ENCODE measurements at regions not wholly inside any gene's neighbourhood (a gene's known extent, or its start where the extent isn't known, plus 50 kb on each side); places are given as distances from the start of the nearest gene placed in this dataset.
"Not testable (repeated sequence)": the region's sequence is repeated elsewhere in the genome, so short reads cannot be mapped to it uniquely, and the experiment has no call there.

DNA sequence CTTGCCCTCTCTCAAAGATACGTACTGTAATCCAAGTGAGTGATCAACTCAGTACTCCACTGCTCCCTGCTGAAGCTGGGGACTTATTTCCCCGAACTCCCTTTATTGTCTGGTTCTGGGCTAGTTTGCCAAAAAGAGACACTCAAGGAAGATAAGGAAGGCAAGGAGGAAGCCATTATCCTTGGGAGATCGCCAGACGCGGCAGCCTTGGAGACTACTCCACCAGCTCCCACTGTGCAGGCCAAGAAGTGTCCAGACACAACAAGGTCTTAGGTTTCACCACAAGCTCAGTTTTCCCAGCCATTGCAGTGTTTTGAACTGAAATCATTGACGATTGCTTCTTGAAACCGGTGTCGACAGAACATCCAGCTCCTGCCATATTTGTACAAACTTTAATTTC is 439.6 kb upstream of the UBE2E3 start:
- DNase-seq (ENCODE audit: low spot score): no peak

DNA sequence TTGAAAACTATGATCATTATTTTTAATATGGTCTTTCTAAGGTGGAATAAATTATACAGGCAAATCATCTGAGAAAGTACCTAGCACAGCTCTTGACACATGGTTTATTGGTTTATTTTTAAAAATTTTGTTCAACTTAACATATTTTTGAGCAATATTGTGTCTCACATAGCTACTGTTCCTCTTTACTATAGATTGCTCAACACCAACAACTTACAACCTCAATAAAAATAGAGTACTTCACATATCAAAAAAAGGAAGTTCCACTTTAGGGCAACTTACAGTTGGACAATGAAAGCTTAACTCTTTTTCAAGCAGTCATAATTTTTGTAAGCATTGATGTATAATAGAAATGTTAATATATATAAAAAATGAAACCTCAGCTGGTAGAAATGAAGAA is 440.9 kb upstream of the UBE2E3 start:
- no peak for DNase-seq (ENCODE audit: low spot score)

DNA sequence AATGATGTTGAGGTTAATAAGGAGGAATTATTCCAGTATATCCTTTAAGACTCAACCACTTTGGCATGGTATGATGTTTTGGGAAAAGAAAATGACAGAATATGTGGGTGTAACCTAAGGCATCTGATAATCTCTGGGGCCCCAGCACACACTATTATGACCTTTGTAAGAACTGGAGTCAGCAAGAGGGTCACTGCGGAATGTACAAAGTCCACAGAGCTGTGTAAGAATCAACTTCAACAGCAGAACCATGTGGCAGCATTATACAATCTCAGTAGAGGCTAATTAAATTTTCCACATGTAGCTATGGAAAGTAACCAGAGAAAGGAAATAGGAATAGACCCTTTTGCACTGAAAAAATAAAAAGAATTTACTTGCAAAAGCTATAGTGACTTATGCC is 445.1 kb upstream of the UBE2E3 start:
- no peak for DNase-seq (ENCODE audit: low spot score)

DNA sequence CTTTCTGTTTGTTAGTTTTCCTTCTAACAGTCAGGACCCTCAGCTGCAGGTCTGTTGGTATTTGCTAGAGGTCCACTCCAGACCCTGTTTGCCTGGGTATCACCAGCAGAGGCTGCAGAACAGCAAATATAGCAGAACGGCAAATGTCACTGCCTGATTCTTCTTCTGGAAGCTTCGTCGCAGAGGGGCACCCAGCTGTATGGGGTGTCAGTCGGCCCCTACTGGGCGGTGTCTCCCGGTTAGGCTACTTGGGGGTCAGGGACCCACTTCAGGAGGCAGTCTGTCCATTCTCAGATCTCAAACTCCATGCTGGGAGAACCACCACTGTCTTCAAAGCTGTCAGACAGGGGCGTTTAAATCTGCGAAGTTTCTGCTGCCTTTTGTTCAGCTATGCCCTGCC is 448.6 kb upstream of the UBE2E3 start:
- DNase-seq (ENCODE audit: low spot score): not testable (repeated sequence)

DNA sequence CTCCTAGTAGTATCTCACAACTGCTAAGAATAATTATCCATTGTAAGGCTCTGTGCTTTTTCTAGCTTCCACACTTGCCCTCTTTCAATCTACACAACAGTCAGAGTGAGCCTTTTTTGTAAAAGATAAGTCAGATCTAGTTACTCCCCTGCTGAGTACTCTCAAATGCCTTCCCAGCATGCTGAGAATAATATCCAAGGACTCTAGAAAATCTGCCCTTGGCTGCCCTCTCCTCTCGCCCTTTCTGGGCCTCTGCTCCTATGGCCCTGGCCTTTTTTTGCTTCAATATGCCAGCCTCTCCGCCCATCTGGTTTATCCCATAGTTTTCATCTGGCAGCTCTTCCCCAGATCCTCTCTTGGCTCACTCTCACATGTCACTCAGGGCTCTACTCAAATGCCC is 455.9 kb upstream of the UBE2E3 start:
- DNase-seq (ENCODE audit: low spot score): no peak

DNA sequence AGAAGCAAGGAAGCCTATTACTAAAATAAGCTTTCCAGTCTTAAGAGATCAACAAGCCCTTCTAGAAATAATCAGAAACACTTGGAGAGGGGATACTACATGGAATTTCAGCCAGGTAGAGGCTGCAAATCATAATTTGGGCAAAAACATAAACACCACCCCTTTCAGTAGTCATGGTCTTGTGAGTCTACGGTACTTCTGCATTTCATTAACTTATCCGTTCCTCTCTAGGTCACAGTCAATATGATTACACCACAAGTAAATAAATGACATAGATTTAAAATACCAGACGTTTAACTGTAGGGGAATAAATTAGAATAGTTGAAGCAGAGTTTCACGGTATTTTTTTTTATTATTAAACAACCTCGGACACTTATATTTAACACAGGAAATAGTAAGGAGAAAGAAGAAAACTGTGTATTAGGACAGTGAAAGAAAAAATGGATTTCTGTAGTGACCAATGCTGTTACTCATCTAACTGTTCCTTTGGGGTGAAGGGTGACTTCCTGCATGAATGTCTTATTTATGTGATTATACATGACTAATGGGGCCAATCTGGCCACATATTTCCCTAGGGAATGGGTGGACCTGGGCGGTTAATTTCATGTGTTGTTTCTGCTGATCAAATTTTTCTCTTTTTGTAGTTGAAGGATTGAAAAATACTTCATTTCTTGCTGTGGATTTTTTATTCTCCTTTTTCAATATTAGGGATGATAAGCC is 456.6 kb upstream of the UBE2E3 start:
- no peak for DNase-seq (ENCODE audit: low spot score)

DNA sequence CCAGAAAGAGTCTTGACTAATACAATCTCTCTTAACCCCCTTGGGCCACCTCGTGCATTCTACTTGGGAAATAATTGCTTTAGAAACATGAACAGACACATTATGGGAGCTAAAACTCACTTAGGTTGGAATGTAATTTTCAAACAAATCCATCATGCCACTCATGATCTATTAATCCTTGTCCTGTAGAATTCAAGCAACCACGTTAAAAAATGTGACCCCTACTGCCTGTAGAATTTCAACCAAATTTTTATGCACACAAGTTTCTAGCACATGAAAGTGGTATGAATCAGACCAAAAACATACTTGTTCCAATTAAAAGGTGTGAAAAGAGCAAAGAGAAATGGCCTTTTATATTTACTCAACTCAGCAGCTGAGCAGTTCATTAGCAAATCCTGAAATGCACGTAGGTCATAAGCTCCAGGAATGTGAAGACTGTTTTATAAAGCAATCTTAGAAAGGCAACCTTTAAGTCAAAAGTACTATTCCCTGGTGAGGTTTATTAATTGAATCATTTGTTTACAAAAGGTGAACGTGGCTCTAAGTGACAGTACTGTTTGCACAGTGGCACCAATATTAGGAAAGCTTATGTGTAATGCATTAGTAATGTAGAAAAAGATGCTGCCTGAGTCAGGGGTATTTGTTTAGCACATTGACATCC is 459.4 kb upstream of the UBE2E3 start:
- no peak for DNase-seq (ENCODE audit: low spot score)

DNA sequence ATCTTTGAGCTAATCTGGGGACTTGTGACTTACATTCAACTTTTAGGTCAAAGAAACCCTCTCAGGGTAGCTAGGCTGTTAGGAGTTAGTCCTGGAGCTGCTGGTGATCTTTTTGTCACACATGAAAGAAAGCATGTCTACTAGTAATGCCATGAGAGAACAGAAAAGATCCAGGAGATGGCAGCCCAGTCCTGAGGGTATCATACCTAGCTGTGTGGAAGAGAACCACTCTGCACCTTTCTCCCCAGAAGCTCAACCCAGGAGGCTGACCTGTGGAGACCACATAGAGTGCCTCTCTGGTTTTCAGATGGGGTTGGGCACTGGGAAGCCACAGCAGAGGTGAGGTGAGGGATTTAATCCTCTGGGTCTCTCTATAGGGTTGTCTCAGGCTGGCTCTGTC is 460.2 kb upstream of the UBE2E3 start:
- DNase-seq (ENCODE audit: low spot score): peak; percentile 7

DNA sequence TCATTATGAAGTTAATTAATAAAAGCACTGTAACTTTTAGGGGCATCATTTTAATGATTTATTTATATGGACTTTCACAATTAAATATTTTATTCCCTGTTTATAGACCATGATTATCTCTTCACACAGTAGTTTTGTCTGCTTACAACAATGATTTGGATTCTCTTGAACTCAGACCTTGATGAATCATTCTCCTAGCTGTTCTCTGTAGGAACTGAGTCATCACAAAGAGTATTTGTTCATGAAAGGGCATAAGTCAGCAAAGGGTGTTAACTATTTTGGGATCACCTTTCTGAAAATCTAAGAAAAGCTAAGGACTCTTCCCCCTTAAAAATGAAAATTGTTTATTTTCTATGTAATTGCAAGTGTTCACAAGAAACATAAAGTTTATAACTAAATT is 461.1 kb upstream of the UBE2E3 start:
- no peak for DNase-seq (ENCODE audit: low spot score)

DNA sequence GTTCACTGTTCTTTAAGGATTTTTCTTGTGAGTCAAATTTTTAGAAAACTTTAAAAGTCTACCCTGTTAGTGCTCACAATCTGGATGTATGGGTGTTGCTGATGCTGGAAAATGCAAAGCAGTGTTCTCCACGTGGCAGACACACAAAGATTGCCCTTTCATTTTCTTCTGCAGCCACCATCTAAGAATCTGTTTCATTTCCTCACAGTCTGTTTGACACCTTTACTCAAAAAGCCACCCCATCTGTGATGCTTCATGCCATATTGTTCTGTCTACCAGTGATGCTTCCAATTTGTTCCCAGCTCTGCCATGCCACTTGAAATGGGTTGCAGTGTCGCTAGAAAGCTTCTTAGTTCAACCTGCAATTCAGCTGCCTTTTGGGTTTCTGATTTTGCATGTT is 464.2 kb upstream of the UBE2E3 start:
- no peak for DNase-seq (ENCODE audit: low spot score)

DNA sequence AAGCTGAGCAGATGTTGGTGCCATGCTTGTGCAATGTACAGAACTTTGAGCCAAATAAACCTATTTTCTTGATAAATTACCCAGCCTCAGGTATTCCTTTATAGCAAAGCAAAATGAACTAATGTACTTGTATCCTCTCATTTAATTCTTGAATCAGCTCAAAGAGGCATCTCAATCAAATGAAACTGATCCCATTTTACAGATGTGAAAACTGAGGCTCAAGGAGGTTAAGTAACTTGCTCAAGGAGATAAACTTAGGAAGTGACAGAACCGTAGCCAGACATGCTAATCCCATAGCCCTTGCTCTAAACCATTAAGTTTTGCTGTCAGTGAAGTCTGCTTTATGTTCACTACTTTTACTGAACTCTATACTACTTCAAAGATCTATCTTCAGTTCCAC is 467.0 kb upstream of the UBE2E3 start:
- no peak for DNase-seq (ENCODE audit: low spot score)

DNA sequence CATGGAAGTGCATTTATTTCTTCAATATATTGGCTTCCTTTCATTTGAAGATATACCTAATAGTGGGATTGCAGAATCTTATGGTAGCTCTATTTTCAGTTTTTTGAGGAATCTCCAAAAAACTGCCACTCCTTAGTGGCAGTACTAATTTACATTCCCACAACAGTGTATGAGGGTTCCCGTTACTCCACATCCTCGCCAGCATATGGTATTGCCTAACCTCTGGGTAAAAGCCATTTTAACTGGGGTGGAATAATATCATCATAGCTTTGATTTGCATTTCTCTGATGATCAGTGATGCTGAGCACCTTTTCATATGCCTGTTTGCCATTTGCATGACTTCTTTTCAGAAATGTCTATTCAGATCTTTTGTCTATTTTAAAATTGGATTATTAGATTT is 471.9 kb upstream of the UBE2E3 start:
- DNase-seq (ENCODE audit: low spot score): no peak

DNA sequence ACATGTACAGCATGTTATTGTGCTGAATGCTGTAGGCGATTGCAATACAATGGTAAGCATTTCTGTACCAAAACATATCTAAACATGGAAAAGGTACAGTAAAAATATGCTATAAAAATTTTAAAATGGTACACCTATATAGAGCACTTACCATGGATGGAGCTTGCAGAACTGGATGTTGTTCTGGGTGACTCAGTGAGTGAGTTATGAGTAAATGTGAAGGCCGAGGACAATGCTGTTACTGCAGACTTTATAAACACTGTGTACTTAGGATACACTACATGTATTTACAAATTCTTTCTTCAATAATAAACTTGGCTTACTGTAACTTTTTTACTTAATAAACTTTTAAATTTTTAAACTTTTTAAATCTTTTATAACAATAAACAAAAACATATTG is 473.4 kb upstream of the UBE2E3 start:
- DNase-seq (ENCODE audit: low spot score): no peak

DNA sequence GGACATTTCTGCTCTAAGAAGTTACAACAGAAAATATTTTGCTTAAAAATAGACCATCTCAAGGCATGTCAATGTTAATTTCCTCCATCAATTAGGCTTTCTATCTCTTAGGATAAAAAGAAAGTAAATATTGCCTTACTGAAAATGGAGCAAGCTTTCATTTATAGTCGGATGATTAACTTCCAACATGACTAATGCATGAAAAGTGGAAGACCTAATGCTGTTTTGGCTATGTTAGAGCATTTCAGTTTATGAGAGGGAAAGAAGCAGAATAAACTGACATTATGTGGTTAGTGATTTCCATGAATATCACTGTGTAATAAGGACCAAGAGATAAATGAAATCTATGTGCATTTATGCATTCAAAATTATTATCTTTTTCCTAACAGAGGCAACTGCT is 475.2 kb upstream of the UBE2E3 start:
- DNase-seq (ENCODE audit: low spot score): no peak

DNA sequence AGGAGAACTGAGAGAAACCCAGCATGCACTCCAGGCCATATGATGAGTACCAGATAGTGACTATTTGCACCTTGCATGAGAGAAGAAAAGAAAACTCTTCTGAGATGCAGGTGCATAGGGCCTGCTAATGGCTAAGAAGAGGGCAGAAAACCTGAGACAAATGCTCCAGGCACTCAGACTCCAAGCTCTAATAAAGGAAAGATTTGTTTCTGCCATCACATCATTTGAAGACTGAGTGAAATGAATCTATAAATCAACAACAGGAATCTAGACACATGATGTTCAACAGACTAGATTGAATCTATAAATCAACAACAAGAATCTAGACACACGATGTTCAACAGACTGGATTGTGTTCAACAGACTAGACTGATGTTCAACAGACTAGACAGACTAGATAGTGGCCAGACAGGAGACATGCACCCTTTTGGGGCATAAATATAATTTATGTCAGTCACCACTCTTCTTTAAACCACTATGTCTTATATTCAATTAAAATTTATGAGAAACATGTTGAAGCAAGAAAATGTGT is 482.7 kb upstream of the UBE2E3 start:
- DNase-seq (ENCODE audit: low spot score): no peak

DNA sequence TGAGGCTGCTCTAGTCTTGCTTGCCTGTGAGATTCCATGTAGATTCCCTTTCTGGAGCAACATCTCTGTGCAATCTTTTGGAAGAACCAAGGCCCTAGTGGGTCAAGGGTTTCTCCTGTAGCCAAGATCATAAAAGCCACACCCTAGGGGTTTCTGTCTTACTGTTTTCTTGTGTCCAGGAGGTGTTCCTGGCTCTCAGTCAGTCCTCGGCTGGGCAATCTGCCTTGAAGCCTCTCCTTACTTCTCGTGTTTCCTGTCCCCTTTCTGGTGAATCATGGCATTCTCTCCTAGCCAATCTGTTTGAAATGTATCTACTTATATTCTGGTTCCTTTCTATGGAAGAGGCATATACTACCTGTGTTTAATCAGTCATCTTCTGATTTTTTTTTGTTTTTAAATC is 484.8 kb upstream of the UBE2E3 start:
- no peak for DNase-seq (ENCODE audit: low spot score)

DNA sequence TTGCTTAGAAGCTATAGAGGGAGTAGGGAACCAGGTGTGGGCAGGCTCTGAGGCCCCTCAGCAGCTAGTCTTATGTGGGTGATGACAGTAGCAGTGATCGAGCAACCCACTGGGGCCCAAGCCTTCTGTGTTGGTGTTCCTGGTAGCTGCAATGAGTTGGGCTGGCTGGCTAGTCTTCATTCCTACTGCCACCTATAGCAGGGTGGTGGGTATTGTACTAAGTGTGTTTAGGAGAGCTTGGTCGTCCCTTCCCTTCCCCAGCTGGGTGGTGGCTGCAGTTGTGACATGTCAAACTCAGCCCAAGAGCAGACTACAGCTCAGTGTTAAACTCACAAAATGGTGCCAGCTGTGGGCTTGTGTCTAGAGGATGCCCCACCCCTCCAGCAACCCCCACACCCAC is 486.1 kb upstream of the UBE2E3 start:
- no peak for DNase-seq (ENCODE audit: low spot score)

DNA sequence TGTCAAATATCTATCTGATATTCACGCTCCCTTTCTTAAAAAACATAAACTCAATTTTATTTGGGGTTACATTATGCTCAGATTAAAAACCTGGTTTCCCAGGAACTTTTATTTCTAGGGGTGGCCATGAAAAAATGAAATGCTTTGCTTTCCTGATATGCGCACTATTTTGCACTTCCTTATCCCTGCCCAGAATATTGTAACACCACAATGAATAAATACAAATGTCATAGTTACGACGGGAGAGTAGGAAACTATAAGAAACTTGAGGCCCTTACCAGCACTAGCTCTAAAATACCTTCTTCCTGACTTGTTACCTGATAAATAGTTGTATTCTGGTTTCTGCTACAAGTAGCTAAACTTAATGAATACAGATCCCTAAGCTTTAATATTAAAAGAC is 475.6 kb upstream of the CWC22 start:
- DNase-seq (ENCODE audit: low spot score): no peak

DNA sequence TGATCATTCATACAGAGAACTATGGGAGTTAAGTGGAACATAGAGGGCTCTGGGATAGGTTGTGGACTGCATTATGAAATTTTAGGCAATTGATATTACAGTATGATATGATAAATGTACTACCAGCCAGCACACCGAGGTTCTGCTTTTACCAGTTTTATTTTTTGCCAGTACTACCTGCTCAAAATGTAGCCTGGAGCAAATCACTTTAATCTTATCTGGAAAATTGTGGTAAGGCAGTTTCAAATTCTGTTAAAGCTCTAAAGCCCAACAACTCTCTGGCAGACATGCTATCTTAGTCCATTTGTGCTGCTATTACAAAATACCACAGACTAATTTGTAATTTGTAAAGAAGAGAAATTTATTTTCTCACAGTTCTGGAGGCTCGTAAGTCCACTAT is 474.9 kb upstream of the CWC22 start:
- DNase-seq (ENCODE audit: low spot score): no peak

DNA sequence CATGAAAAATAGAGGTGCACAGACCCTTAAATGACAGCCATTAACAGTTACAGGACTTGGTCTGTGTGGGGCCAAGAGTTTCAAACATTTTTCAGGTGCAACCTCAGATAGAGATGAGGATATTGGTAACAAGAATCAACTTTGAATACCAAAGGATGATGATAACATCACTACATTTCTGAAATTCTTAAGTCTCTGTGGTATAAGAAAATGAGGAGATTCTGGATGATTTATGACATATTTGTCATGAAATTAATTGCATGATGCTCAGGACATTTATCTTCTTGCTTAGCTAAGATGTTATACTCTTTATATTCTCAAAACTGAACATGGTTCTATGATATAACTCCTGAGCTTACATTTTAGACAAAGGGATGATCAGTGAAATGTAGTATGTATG is 471.8 kb upstream of the CWC22 start:
- DNase-seq (ENCODE audit: low spot score): no peak

DNA sequence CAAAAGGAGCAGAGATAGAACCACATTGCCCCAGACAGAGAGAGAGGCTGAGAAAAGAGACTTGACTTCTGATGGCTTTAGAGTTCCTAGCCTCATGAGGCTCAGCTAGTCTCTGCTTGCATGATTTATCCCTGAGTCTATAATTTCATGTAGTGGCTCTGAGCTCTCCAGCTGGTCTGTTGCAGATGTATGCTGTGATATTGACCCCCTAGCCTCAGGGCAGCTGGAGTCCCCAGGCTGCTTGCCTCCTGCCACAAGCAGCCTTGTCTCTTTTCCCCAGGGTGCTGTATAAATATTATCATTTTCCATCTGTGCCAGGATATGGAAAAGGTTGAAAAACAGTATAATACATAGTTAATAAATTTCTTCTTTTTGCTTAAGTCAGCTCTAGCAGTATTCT is 467.6 kb upstream of the CWC22 start:
- DNase-seq (ENCODE audit: low spot score): no peak

DNA sequence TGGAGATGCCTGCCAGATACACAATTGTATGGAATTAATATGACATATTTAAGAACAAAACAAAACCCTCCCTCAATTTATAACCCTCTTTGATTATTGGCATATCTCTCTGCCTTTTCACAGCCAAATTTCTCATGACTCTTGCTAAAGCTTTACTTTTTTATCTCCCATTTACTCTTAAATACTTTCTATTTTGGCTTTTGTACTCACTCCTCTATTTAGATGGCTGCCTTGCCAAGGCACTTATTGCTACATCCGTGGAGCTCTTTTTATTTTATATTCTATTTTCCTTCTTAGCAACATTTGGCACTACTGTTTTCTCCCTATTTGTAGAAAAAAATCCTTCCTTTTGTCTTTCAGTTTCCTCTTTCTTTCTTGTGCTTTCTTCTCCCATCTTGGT is 466.4 kb upstream of the CWC22 start:
- DNase-seq (ENCODE audit: low spot score): no peak

DNA sequence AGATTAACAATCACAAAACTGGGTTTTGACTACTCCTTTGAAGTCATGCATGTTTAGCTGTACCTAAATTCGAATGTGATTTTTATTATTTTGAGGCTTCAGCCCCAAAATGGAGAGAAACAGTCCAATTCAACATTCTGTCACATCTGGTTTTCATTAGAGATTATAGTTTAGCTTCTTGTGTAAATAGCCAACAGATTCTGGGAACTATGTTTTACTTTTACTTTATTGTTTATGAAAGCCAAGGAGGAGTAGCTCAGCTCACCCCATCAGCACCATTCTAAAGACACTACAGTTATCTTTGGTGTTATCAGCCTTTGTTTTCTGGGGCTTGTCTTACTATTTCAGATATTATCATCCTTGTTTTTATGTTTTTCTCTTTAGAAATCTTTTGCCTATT is 465.0 kb upstream of the CWC22 start:
- no peak for DNase-seq (ENCODE audit: low spot score)

DNA sequence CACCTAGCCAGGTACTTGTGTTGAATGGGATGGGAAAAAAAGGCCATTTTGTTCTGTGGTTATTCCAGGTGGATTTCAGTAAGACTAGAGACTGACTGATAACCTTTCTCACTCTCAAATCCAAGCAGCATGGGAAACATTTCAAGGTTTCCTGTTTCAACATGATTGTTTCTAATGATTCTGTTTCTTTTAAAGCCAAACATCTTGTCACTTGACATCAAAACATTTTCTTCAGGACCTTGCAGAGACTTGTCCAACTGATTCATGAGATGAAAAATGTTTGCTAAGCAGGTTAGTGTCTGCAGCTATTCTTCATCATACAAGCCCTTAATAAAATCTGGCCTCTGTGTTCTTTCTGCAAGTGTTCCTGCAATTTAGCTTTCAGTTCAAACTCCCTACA is 456.5 kb upstream of the CWC22 start:
- DNase-seq (ENCODE audit: low spot score): no peak

Measured in SW480 (cell line).